HEK293 (cell line): ENCODE measurements at regions not wholly inside any gene's neighbourhood (a gene's known extent, or its start where the extent isn't known, plus 50 kb on each side); places are given as distances from the start of the nearest gene placed in this dataset.
"Not testable (repeated sequence)": the region's sequence is repeated elsewhere in the genome, so short reads cannot be mapped to it uniquely, and the experiment has no call there.

Source experiments
- CTCF ChIA-PET: fragments of 350-600 bp; formaldehyde crosslinking; extraction: SDS; loops from one replicate; lab custom pipeline; 2021; ENCODE audit warnings: antibody characterized with exemption; lab: Yijun Ruan, JAX
- POLR2A ChIA-PET: fragments of 300-600 bp; formaldehyde crosslinking; extraction: SDS; loops from one replicate; lab custom pipeline; 2020; ENCODE audit warnings: antibody characterized with exemption, inconsistent platforms; lab: Yijun Ruan, JAX
- H3K27ac ChIP-seq: fragments of 200-500 bp; sonication (Bioruptor generic); 2 replicates; pipeline ENCODE4 v1.5.1; 2014; ENCODE audit warnings: low read depth, low read length, control low read depth, inconsistent platforms; ENCODE audit errors: extremely low read depth
- H3K36me3 ChIP-seq, 2 experiments: fragments of 200-500 bp in 1 of 2; sonication (Bioruptor generic) in 1 of 2; 1 replicate in 1 of 2; 2 replicates in 1 of 2; pipeline ENCODE4 v1.5.1; 2014 to 2017; ENCODE audit warnings: inconsistent platforms in 2 of 2, low read length in 2 of 2; ENCODE audit not compliant: control insufficient read depth in 2 of 2, insufficient read depth in 1 of 2
- H3K4me1 ChIP-seq: fragments of 200-500 bp; sonication (Bioruptor generic); 2 replicates; pipeline ENCODE4 v1.5.1; 2014; ENCODE audit warnings: mild to moderate bottlenecking, low read length, inconsistent platforms; ENCODE audit not compliant: control insufficient read depth, insufficient read depth
- H3K4me3 ChIP-seq: 2 replicates; pipeline ENCODE4 v1.5.1; 2011; ENCODE audit warnings: low read depth, mild to moderate bottlenecking, control low read depth, low read length, moderate library complexity
- H3K9me3 ChIP-seq: fragments of 200-500 bp; sonication (Bioruptor generic); 2 replicates; pipeline ENCODE4 v1.5.1; 2014; ENCODE audit warnings: low read depth, low read length, inconsistent platforms; ENCODE audit not compliant: control insufficient read depth, insufficient read depth
- REST ChIP-seq: fragments of 450-650 bp; formaldehyde crosslinking; IDR thresholded peaks from 2 replicates; pipeline ENCODE4 v1.5.1; 2016; ENCODE audit warnings: missing biosample characterization, missing genetic modification characterization
- ZBTB11 ChIP-seq: fragments of 450-650 bp; formaldehyde crosslinking; conservative IDR thresholded peaks from 2 replicates; pipeline ENCODE4 v1.5.1; 2016; ENCODE audit warnings: low read depth, missing biosample characterization, missing genetic modification characterization
- ZBTB8A ChIP-seq: fragments of 450-650 bp; formaldehyde crosslinking; IDR thresholded peaks from 2 replicates; pipeline ENCODE4 v1.5.1; 2016; ENCODE audit warnings: missing biosample characterization, missing genetic modification characterization
- ZEB2 ChIP-seq: fragments of 450-650 bp; formaldehyde crosslinking; IDR thresholded peaks from 2 replicates; pipeline ENCODE4 v1.5.1; 2016; ENCODE audit warnings: missing biosample characterization, missing genetic modification characterization
- ZNF140 ChIP-seq: fragments of 450-650 bp; formaldehyde crosslinking; IDR thresholded peaks from 2 replicates; pipeline ENCODE4 v1.5.1; 2016; ENCODE audit warnings: missing biosample characterization, missing genetic modification characterization
- ZNF366 ChIP-seq: fragments of 450-650 bp; formaldehyde crosslinking; conservative IDR thresholded peaks from 2 replicates; pipeline ENCODE4 v1.5.1; 2016; ENCODE audit warnings: missing biosample characterization, missing genetic modification characterization
- ZNF394 ChIP-seq: fragments of 450-650 bp; formaldehyde crosslinking; IDR thresholded peaks from 2 replicates; pipeline ENCODE4 v1.5.1; 2016; ENCODE audit warnings: missing biosample characterization, missing genetic modification characterization, mild to moderate bottlenecking, moderate library complexity, borderline replicate concordance
- ZNF426 ChIP-seq: fragments of 450-650 bp; formaldehyde crosslinking; IDR thresholded peaks from 2 replicates; pipeline ENCODE4 v1.5.1; 2017; ENCODE audit warnings: missing biosample characterization, missing genetic modification characterization, mild to moderate bottlenecking, inconsistent platforms, moderate library complexity
- ZNF433 ChIP-seq: fragments of 450-650 bp; formaldehyde crosslinking; IDR thresholded peaks from 2 replicates; pipeline ENCODE4 v1.5.1; 2016; ENCODE audit warnings: missing biosample characterization, missing genetic modification characterization, low read depth
- ZNF518A ChIP-seq: fragments of 450-650 bp; formaldehyde crosslinking; conservative IDR thresholded peaks from 2 replicates; pipeline ENCODE4 v1.5.1; 2016; ENCODE audit warnings: low read depth, missing biosample characterization, missing genetic modification characterization
- ZNF555 ChIP-seq: fragments of 450-650 bp; formaldehyde crosslinking; conservative IDR thresholded peaks from 2 replicates; pipeline ENCODE4 v1.5.1; 2017; ENCODE audit warnings: missing biosample characterization, mild to moderate bottlenecking, missing genetic modification characterization, inconsistent platforms
- ZNF560 ChIP-seq: fragments of 450-650 bp; formaldehyde crosslinking; IDR thresholded peaks from 2 replicates; pipeline ENCODE4 v1.5.1; 2017; ENCODE audit warnings: missing biosample characterization, missing genetic modification characterization, borderline replicate concordance
- ZNF623 ChIP-seq: fragments of 450-650 bp; formaldehyde crosslinking; IDR thresholded peaks from 2 replicates; pipeline ENCODE4 v1.5.1; 2016; ENCODE audit warnings: missing biosample characterization, missing genetic modification characterization

- no peak for TF ChIP-seq ZNF394 (tag by site-specific recombination)
- no peak for TF ChIP-seq ZNF366 (tag by site-specific recombination)
- no peak for TF ChIP-seq ZEB2
- TF ChIP-seq, all 188 proteins: peak for 0
- Histone ChIP-seq H3K36me3 (no peaks in the 10 kb centered on the region), H3K4me3 (no peak overlapping the region), H3K27ac (no peak overlapping the region), H3K4me1 (no peaks in the 10 kb centered on the region), H3K9me3 (no peaks in the 10 kb centered on the region)
- CTCF ChIA-PET = no interaction called here
- POLR2A ChIA-PET = no interaction called here
Observed at GRCh38 chr4:117916728-117917127, 117.6 kb upstream of the NDST3 start.

GRCh38 chr4:117922311-117922710 is 112.0 kb upstream of the NDST3 start:
- H3K27ac ChIP-seq, H3K36me3 ChIP-seq, H3K9me3 ChIP-seq, H3K4me1 ChIP-seq, POLR2A ChIA-PET, H3K4me3 ChIP-seq, CTCF ChIA-PET: not testable (repeated sequence)

GRCh38 chr4:117927823-117928222 is 106.5 kb upstream of the NDST3 start:
- POLR2A ChIA-PET, H3K36me3 ChIP-seq, H3K27ac ChIP-seq, H3K4me1 ChIP-seq, H3K9me3 ChIP-seq, H3K4me3 ChIP-seq, CTCF ChIA-PET: not testable (repeated sequence)
- TF ChIP-seq REST (peak; percentile 44; the same call in 1 of the 2 replicates), ZNF560 (tag by site-specific recombination) (0 out of 2 replicates have a peak, but pooled peaks have one; percentile 26), ZNF623 (tag by site-specific recombination) (peak; percentile 41), ZNF140 (tag by site-specific recombination) (0 out of 2 replicates have a peak, but pooled peaks have one; percentile 35), ZBTB8A (tag by site-specific recombination) (peak; percentile 42; the same call in 1 of the 2 replicates), ZNF433 (tag by site-specific recombination) (peak; percentile 7; the same call in 1 of the 2 replicates), ZBTB11 (tag by site-specific recombination) (peak; percentile 65), ZNF555 (tag by site-specific recombination) (peak; percentile 37; the same call in 1 of the 2 replicates), ZNF518A (tag by site-specific recombination) (peak; percentile 73), ZNF394 (tag by site-specific recombination) (peak; percentile 49; the same call in 1 of the 2 replicates), ZNF426 (peak; percentile 43)
